COLO829 (cell line): ENCODE measurements at regions not wholly inside any gene's neighbourhood (a gene's known extent, or its start where the extent isn't known, plus 50 kb on each side); places are given as distances from the start of the nearest gene placed in this dataset.

Source experiments
- DNase-seq: peaks from one replicate; pipeline ENCODE4 v3.0.0; 2012; ENCODE audit warnings: low spot score

DNA sequence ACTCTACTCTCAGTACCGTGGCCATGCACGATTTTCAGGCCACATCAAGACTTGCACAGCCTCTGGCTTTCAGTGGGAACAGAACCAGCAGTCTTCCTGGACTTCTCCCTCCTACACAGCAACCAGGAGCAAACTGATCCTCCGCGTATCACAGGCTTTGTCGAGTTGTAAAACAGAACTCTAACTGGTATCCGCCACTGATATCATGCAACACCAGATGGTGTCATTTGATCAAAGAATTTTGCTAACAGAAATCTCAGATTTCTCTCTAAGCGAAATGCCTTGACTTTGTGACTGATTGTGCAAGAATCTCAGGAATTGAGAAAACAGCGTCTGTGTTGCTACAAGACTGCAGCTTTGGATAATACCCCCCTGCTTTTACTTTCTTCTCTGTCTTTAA lies 85.7 kb downstream of the COPS8 start:
- peak; percentile 68 for DNase-seq

DNA sequence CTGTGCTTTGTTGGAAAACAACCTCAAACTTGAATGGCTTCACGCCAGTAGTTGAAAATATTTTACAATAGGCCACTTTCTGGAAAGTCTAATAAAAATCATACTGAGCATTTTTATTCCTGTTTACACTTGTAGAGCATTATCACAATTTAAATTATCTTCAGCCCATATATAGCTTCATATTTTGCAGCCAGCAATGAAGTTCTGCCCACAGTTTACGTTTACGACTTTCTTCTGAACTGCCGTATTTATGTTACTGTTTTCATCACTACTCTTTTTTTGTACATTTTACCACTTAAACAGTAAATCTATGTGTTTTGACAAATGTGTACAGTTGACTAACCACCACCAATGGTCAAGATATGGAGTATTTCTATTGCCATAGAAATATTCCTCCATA lies 86.2 kb downstream of the COPS8 start:
- DNase-seq: no peak

- DNase-seq: no peak
Observed at GRCh38 chr2:237177052-237177451, 91.4 kb downstream of the COPS8 start.

- DNase-seq: no peak
Observed at GRCh38 chr2:237177986-237178385, 92.3 kb downstream of the COPS8 start.

DNA sequence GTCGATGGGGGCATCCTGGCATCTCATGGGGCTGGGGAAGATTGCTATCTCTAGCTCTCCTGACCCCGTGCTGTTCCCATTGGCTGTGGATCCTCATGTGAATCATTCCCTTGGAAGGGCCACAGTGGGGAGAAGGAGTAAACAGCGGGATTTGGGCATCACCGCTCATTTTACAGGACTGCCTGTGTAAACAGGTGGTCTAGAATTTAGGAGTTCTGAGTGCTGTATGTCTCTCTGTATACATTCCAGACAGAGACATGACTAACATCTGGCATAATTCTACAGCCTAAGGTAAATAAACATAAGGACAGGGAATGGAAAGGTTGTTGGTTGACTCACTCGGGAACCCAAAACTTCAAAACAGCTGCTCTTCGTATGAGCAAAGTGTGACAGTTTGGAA lies 92.7 kb downstream of the COPS8 start:
- DNase-seq: no peak

DNA sequence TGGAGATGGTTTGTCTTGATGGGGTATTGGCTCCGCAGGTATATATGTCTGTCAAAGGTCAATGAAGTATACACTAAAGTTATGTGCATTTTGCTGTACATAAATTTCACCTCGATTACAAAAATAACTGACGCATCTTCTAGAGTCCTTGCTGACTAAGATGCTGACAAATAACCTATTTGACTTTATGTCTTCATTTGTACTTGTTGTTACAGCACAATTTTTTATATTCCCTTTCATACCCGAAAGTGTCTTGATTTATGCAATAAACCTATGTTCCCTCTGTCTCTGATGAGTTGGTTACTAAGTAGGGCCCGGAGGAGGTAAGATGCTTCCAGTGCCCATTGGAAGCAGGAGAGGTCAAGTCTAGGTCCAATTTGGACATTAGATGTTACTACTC lies 93.5 kb downstream of the COPS8 start:
- DNase-seq: no peak

DNA sequence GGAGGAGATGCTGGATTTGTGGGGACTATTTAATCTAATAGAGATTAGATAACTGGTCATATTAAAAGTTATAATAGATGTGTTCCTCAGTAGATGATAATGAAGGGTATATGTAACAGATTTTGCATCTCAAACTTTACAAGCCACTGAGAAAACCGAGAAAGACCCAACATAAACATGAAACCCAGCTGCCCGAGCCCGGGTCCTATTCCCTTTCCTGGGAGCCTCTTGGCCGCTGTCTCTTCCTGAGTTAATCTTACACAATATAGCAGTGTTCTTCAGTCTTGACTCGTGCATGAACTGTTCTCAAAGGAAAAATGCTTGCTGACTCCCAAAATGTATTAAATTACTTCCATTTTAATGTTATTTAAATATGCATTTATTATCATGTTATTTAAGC lies 94.5 kb downstream of the COPS8 start:
- no peak for DNase-seq

DNA sequence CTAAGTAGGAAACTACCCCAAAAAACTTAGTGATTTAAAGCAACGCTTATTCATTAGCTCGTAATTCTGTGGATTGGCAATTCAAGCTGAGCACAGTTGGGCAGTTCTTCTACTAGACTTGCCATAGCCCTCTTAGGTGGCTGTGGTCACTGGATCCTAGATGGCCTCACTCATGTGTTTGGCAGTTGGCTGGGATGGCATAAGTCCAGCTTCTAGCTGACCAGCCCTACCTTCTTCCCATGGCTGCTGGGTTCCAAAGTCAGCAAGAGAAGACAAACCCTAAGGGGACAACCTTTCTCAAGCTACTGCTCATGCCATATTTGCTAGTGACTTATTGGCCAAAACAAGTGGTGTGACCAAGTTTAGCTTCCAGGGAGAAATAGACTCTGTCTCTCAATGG lies 95.3 kb downstream of the COPS8 start:
- no peak for DNase-seq

- no peak for DNase-seq
Observed at GRCh38 chr2:237181844-237182243, 96.2 kb downstream of the COPS8 start.

GRCh38 chr2:237182422-237183123 lies 96.9 kb downstream of the COPS8 start:
- DNase-seq: no peak

DNA sequence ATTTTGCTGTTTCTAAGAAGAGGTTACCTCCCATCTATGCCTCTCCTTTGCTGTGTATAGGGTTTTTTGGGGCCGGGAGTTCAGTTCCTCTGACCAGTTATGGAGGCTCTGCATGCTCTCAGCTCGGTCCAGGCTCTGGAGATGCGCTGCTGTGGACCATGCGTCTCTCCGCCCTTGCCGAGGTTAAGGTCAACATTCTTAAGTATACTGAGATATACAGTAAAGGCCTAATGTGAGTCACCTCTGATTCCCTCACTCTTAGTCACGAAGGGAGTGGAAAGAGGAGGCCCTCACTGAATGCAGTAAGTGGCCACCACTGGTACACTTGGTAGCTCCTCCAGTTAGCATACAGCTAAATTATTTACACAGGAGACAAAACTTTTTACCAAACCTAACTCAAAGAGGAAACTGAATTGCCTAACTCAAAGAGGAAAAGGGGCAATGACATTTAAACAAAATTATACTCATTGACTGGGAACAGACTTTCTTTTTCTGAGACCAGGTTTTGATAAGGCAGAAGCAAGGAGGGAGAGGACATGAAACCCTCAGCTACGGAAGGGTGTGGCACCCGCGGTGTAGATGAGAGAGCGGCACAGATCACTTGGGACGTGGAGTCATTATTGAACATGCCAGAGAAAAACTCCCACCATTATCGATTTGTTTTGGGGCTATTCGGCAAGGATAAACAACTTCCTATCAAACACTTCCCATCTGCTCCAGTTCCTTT lies 98.7 kb downstream of the COPS8 start:
- DNase-seq: no peak

DNA sequence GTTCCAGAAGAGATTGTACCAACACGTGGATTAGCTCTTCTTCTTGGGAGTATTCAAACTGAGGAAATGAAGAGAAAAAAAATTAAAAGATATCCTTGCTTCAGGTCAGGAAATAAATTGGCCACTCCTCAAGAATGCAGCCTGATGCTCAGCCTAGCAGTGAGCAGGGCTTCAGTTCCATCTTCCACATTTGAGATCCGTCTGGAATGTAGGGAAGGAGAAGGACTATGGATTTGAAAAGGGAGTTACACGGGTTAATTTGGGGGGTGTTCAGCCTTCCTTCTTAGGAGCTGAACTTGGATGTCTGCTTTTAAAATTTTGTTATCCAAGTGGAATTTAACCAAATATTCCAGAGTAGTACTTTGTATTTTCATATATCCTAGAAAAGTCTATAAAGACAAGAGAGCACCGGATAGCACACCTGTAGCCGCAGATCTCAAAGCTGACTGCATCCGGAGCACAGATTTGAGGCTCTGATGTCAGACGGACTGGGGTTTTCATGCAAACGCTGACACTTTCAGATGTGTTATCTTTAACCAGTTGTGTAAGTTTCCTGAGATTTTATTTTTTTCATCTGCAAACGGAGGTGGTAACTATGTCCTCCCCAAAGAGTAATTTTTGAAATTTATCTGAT lies 99.3 kb downstream of the COPS8 start:
- no peak for DNase-seq

GRCh38 chr2:237185553-237185925 lies 99.8 kb downstream of the COPS8 start:
- DNase-seq: no peak

GRCh38 chr2:237189799-237190198 lies 104.1 kb downstream of the COPS8 start:
- no peak for DNase-seq

DNA sequence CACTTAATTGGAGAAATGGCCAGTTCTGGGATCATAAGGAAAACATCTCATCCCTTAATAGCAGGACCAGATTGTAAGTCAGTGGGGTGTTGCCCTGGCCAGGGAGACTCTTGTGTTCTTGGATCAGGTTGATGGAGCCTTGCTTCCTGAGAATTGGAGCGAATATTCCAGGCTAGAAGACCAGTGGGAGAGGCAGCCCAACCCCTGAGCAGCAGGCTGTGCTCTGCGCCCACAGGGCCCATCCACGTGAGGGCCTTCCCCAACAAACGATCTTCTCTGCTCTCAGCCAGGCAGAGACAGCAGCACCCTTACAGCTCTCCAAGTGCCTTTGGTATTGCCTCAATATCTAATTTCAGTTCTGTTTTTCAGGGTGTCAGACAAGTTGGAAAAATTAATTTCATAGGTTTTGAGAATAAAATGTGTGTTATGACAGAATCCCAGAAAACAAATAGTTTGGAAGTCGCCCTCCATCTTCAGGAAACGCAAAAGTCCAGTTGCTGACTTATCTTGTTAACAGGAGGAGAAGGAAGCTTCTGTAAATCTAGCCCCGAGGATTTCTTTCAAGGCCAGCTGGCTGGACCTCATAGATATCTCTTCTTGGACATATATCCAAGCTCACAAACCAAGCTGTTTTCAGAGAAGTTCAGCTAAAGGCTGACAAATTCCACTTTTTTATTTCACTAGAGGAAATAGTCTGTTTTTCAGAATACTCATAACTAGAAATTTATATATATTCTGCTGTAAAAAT lies 105.5 kb downstream of the COPS8 start:
- DNase-seq: no peak

- DNase-seq: no peak
Observed at GRCh38 chr2:237191714-237192081, 106.0 kb downstream of the COPS8 start.

DNA sequence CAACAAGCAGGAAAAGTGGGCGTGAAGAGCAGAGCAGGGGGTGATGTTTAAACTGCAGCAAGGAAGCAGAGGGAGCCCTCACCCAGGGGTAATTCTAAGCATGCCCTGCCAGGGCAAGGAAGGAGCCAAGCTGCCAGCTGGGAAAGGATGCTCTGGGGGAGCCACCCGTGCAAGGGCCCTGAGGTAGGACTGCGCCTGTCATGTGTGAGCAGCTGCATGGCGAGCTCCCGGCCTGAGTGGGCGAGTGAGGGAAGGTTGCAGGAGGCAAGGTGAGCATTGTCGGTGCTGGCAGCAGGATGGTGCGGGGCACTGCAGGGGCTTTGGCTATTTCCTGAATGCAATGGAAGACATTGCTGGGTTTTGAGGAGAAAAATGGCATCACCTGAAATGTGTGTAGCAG lies 107.2 kb downstream of the COPS8 start:
- no peak for DNase-seq

- no peak for DNase-seq
Observed at GRCh38 chr2:237193436-237193835, 107.7 kb downstream of the COPS8 start.

GRCh38 chr2:237194081-237194480 lies 108.4 kb downstream of the COPS8 start:
- no peak for DNase-seq

DNA sequence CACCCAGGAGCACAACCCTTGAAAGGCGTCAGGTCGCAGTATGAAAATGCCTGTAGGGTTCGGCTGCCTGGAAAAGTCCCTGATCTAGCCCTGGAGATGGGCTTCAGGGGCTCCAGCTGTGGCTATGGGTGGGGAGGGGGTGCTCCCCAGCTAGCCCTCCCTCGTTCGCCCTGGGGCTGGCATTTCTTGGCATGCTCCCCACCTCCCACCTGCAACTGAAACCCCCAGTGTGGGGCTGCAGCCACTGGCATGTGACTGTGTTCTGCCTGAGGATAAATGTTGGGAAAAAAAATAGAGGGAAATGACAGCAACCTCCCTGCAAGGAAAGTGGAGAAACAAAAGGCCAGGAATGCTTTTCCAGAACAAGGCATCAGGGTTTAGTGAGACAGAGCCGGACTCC lies 109.2 kb downstream of the COPS8 start:
- no peak for DNase-seq

DNA sequence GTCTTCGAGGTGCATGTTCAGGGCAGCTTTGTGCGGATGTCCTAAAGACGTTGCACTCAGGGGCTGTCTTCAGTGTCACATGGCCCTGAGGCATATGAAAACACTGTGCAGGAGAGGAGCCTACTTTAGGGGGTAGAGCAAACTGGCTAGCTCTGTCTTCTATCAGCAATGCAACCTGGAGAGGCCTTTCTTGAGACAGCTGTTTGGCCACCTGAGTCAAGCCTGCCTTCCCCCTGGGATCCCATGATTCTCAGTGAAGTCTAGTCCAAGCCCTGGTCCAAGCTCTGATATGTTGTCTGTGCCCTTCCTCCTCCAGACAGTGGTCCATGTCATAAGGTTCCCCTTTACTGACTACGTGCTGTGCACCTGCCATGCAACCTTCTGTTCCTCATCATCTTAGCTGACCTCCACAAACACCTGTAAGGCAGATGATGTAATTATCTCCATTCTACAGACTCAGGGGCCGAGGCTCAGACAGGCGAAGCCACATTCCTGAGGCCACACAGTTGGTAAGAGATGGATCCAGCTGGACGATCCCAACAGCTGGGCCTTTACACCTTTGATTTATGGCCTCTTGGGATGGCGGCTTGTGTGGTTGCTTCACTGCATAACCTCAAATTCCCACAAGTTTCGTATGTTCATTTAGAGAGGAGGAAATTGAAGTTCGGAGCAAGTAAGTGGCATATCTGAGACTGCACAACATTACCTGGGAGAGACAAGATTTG lies 109.9 kb downstream of the COPS8 start:
- no peak for DNase-seq

GRCh38 chr2:237196409-237196808 lies 110.7 kb downstream of the COPS8 start:
- no peak for DNase-seq
